AG09309 (cell line): ENCODE measurements at regions not wholly inside any gene's neighbourhood (a gene's known extent, or its start where the extent isn't known, plus 50 kb on each side); places are given as distances from the start of the nearest gene placed in this dataset.

Experiments used
- DNase-seq: peaks from one replicate; pipeline ENCODE4 v3.0.0-alpha.2; 2010; ENCODE audit warnings: low read depth
- H3K4me3 ChIP-seq: 2 replicates; pipeline ENCODE4 v1.5.1; 2011; ENCODE audit warnings: mild to moderate bottlenecking, low read depth, low read length, moderate library complexity; ENCODE audit not compliant: control insufficient read depth
- TF ChIP-seq, protein P1 (sequence below): IDR thresholded peaks from 2 replicates; pipeline ENCODE4 v1.5.1; 2011; ENCODE audit warnings: mild to moderate bottlenecking, low read depth, low read length, inconsistent platforms; ENCODE audit not compliant: insufficient read depth, control insufficient read depth; ENCODE audit errors: missing control alignments

DNA sequence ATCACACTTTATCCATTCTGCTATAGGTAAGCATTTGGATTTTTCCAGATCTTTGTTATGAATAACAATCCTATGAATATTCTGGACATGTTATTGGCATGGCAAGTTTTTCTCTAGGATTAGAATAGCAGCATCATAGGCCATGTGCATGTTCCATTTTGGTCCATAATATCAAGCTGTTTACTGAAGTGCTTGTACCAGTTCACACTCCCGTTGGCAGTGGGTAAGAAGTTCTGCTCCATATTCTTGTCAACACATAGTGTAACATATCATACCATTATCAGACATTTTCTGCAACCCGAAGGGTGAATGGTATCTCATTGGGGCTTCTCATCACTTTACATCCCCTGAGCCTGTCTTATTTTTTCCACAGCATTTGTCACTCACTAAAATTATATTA, 661.9 kb upstream of the SALL1 start:
- no peak overlapping the region for H3K4me3 ChIP-seq
- DNase-seq, result no peak
- TF ChIP-seq, protein P1, sequence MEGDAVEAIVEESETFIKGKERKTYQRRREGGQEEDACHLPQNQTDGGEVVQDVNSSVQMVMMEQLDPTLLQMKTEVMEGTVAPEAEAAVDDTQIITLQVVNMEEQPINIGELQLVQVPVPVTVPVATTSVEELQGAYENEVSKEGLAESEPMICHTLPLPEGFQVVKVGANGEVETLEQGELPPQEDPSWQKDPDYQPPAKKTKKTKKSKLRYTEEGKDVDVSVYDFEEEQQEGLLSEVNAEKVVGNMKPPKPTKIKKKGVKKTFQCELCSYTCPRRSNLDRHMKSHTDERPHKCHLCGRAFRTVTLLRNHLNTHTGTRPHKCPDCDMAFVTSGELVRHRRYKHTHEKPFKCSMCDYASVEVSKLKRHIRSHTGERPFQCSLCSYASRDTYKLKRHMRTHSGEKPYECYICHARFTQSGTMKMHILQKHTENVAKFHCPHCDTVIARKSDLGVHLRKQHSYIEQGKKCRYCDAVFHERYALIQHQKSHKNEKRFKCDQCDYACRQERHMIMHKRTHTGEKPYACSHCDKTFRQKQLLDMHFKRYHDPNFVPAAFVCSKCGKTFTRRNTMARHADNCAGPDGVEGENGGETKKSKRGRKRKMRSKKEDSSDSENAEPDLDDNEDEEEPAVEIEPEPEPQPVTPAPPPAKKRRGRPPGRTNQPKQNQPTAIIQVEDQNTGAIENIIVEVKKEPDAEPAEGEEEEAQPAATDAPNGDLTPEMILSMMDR, result no peak

DNA sequence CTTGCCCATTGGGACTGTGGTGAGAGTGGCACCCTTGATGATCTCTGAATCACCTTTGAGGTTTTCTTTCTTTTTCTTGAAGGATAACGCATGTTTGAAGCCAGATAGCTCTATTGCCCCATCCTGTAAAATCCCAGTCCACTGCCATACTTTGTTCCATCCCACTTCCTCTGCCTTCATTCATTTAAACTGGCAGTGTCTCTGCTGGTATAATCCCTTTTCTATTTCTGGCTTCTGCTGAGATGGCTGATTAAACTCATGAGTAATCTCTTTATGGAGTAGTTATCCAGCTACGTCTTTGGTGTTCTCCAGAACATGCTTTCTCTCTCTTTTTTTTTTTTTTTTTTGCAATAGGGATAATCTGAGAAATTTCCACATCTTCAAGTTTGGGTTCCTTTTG, 656.5 kb upstream of the SALL1 start:
- H3K4me3 ChIP-seq, result no peak overlapping the region
- TF ChIP-seq, protein P1, result no peak
- no peak for DNase-seq

DNA sequence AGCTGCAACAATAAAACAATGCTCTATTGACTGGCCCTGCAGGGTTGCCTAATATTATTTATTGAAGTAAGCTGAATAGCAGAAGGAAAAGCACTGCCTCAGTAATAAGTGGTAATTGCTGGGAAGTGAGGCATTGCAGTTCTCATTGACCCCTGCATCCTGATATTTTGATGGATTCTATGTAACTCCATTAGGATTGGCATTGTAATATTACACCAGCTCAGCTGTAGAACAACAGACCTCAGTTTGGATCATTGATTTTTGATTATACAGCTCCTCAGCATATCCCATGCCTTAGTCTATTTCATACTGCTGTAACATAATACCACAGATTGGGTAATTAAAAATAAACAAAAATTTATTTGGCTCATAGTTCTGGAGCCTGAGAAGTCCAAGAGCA, 650.6 kb upstream of the SALL1 start:
- H3K4me3 ChIP-seq, result no peak overlapping the region
- DNase-seq, result no peak
- TF ChIP-seq, protein P1, result no peak

DNA sequence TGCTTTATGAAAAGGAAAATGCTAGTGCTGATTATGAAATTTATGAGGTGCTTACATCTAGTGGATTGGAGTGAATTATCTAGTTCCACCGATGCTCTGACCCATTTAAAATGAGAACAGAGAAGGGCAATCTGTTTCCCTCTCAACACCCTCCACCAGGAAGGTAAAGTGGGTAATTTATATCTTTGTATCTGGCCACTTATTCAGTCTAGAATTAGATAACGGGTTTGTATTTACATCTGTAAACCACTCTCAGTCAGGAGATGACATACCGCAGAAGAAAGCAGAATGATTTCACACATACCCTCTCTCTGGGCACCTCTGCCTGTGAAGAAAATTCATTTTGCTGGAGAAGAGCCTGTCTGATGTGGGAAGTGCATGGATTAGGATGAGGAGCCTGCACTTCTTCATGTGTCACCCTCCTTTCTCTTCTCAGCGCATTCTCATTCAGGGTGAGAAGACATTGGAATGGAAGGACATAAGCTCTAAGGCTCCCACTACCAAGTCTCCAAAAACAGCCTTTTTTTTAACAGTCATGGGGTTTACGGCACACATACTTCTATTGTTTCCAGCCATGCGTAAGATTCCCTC, 646.7 kb upstream of the SALL1 start:
- TF ChIP-seq, protein P1, result no peak
- no peak for DNase-seq
- no peak overlapping the region for H3K4me3 ChIP-seq

DNA sequence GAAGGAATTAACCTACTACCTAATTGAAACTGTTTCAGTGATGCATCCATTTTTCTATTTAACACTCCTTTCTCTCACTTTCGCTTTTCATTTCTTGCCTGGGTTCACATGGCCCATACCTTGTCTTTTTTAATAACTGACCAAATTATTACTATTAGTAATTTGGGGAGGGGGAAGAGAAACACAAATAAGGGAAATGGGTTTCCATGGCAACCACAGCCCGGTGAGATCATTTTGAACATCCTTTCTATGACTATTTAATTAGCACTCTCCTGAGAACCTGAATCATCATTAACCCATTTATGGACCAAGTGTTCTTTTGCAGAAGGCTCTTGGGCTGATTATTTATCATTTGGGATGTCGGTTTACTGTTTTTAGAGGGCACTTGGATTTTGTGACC, 628.2 kb upstream of the SALL1 start:
- TF ChIP-seq, protein P1, result no peak
- DNase-seq, result no peak
- H3K4me3 ChIP-seq, result no peak overlapping the region

DNA sequence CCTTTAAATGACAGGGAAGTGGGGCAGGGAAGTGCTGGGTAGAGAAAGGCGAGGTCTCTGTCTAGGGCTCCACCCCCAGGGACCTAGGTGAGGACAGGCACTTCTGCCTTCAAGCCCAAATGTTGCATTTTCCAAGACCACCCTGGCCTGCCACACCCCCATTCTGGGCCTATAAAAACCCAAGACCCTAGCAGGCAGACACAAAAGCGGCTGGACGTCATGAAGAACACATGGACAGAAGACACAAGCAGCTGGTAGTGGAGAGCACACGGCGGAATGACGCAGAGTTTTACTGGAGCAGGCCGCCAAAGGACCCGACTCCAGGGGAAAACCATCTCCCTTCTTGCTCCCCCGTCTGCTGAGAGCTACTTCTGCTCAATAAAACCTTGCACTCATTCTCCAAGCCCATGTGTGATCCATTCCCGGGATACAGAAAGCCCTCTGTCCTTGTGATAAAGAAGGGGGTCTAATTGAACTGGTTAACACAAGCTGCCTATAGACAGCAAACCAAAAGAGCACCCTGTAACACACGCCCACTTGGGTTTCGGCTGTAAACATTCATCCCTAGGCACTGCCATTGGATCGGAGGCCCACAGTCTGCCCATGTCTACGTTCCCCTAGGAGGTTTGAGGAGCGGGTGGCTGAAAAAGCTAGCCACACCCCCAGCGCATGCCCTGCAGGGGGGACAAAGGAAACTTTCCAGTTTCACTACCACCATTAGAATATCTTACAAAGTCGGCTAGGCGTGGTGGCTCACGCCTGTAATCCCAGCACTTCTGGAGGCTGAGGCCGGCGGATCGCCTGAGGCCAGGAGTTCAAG, 622.2 kb upstream of the SALL1 start:
- TF ChIP-seq, protein P1, result no peak
- H3K4me3 ChIP-seq, result no peak overlapping the region

DNA sequence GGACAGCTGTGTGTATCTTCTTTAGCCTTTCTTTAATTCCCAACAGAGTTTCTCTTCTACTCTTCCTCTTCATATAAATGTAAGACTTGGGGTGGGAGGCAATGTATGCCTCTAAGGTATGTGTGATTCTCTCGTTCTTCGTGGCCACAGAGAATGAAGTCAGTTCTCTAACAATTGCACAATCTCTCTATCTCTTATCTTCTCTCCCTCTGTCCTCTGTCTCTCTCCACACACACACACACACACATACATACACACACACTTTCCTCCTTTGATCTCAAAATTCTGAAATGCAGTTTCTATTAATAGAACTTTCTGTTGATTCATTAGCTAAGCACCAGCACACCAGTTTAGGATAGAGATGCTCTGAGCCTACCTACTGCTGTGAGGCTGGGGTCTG, 615.7 kb upstream of the SALL1 start:
- DNase-seq, result no peak
- TF ChIP-seq, protein P1, result no peak
- no peak overlapping the region for H3K4me3 ChIP-seq

More for the DNA sequence above, 622.2 kb upstream of the SALL1 start:
- DNase-seq, result no peak
